ENCODE measurements at regions not wholly inside any gene's neighbourhood (a gene's known extent, or its start where the extent isn't known, plus 50 kb on each side); places are given as distances from the start of the nearest gene placed in this dataset.

DNA sequence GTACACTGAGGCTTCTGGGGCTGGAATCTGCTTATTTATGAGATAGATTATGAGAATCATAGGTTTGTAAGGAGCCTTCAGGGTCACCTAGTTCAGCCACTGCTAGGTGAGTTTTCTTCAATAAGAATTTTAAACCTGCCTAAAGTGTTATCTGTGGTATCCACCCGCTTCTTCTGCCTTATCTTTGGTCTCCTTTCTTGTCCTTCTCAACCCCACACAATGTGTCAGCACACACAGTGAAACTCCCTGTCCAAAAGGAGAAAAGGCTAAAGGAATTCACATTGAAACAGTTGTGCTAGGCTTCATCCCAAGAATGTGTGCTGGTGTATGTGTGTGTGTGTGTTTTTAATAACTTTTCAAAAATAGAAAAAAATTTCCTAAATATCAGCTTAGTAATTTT lies 259.3 kb upstream of the BTG1 start:
- Histone ChIP-seq H3K27ac (no peak overlapping the region), H3K9me3 (ENCODE audit: insufficient read depth, low read depth) (peaks cover 8% of the 10 kb centered on the region; the same call in 1 of the 2 replicates), H3K4me2 (no peak overlapping the region), H2AFZ (no peak overlapping the region), H3K9me2 (ENCODE audit: insufficient read depth) (no peaks in the 10 kb centered on the region), H3F3A (ENCODE audit: insufficient read depth, low read depth) (no peaks in the 10 kb centered on the region), H3K36me3 (ENCODE audit: low read depth) (no peaks in the 10 kb centered on the region), H4K20me1 (ENCODE audit: insufficient read depth) (no peaks in the 10 kb centered on the region), H3K4me3 (no peak overlapping the region), H3K27me3 (ENCODE audit: insufficient read depth, low read depth) (no peaks in the 10 kb centered on the region), H3K79me2 (ENCODE audit: low read depth) (no peaks in the 10 kb centered on the region), H3K4me1 (replicated peaks; ENCODE audit: insufficient read depth) (no peaks in the 10 kb centered on the region)
- BruUV-seq (replicated peaks), result no TSS peak
- DNase-seq, result no peak
- intact Hi-C loops (cut with micrococcal nuclease; ENCODE audit: unreplicated experiment), result loop anchor here (10.0 kb wide), 1 partner anchor 170 kb away; no protein-coding TSS in a partner anchor
- TF ChIP-seq, protein P1, sequence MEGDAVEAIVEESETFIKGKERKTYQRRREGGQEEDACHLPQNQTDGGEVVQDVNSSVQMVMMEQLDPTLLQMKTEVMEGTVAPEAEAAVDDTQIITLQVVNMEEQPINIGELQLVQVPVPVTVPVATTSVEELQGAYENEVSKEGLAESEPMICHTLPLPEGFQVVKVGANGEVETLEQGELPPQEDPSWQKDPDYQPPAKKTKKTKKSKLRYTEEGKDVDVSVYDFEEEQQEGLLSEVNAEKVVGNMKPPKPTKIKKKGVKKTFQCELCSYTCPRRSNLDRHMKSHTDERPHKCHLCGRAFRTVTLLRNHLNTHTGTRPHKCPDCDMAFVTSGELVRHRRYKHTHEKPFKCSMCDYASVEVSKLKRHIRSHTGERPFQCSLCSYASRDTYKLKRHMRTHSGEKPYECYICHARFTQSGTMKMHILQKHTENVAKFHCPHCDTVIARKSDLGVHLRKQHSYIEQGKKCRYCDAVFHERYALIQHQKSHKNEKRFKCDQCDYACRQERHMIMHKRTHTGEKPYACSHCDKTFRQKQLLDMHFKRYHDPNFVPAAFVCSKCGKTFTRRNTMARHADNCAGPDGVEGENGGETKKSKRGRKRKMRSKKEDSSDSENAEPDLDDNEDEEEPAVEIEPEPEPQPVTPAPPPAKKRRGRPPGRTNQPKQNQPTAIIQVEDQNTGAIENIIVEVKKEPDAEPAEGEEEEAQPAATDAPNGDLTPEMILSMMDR (conservative IDR thresholded peaks at IDR 0.05), result no peak
- TF ChIP-seq EZH2 (IDR thresholded peaks at IDR 0.05; ENCODE audit: low read depth), result no peak
- POLR2A ChIA-PET (ENCODE audit: unreplicated experiment), result no interaction called here
- CTCF ChIA-PET, result no interaction called here

DNA sequence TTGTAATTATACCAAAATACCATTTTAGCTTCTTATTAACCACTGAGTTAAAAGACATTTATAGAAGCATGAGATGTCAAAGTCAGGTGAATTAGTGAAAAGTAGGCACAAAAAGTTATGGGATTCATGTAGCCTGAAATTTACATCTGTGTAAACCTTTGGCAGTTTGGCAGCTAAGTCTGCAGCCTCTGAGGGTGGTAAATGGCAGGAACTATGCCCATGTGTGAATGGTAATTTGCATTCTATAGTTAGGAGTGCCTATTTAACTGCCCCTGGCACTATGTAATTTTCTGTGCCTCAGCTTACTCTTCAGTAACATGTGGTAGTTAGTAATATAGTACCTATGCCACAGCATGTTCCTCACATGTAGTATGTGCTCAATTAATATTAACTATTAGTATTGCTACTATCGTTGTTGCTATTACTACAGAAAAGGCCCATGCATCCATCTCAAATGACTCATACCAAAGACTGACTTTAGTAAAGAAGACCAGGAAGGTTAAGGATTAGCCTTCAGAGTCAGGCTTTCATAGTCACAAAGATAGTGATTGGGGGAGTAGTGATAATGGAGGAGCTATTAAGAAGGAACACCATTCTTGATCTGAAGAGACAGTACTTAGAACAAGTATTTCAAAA lies 258.7 kb upstream of the BTG1 start:
- Histone ChIP-seq H2AFZ (no peak overlapping the region), H3K4me2 (no peak overlapping the region), H3K9me2 (ENCODE audit: insufficient read depth) (no peaks in the 10 kb centered on the region), H3K79me2 (ENCODE audit: low read depth) (no peaks in the 10 kb centered on the region), H3K4me3 (no peak overlapping the region), H3F3A (ENCODE audit: insufficient read depth, low read depth) (no peaks in the 10 kb centered on the region), H3K27ac (no peak overlapping the region), H3K4me1 (replicated peaks; ENCODE audit: insufficient read depth) (no peaks in the 10 kb centered on the region), H4K20me1 (ENCODE audit: insufficient read depth) (no peaks in the 10 kb centered on the region), H3K9me3 (ENCODE audit: insufficient read depth, low read depth) (peaks cover 8% of the 10 kb centered on the region; the same call in 1 of the 2 replicates), H3K27me3 (ENCODE audit: insufficient read depth, low read depth) (no peaks in the 10 kb centered on the region), H3K36me3 (ENCODE audit: low read depth) (no peaks in the 10 kb centered on the region)
- no TSS peak for BruUV-seq (replicated peaks)
- TF ChIP-seq EZH2 (IDR thresholded peaks at IDR 0.05; ENCODE audit: low read depth), result no peak
- TF ChIP-seq, protein P1 (conservative IDR thresholded peaks at IDR 0.05), result no peak
- intact Hi-C loops (cut with micrococcal nuclease; ENCODE audit: unreplicated experiment), result loop anchor here (10.0 kb wide), 1 partner anchor 170 kb away; no protein-coding TSS in a partner anchor
- POLR2A ChIA-PET (ENCODE audit: unreplicated experiment), result no interaction called here
- CTCF ChIA-PET, result no interaction called here
- DNase-seq, result no peak

DNA sequence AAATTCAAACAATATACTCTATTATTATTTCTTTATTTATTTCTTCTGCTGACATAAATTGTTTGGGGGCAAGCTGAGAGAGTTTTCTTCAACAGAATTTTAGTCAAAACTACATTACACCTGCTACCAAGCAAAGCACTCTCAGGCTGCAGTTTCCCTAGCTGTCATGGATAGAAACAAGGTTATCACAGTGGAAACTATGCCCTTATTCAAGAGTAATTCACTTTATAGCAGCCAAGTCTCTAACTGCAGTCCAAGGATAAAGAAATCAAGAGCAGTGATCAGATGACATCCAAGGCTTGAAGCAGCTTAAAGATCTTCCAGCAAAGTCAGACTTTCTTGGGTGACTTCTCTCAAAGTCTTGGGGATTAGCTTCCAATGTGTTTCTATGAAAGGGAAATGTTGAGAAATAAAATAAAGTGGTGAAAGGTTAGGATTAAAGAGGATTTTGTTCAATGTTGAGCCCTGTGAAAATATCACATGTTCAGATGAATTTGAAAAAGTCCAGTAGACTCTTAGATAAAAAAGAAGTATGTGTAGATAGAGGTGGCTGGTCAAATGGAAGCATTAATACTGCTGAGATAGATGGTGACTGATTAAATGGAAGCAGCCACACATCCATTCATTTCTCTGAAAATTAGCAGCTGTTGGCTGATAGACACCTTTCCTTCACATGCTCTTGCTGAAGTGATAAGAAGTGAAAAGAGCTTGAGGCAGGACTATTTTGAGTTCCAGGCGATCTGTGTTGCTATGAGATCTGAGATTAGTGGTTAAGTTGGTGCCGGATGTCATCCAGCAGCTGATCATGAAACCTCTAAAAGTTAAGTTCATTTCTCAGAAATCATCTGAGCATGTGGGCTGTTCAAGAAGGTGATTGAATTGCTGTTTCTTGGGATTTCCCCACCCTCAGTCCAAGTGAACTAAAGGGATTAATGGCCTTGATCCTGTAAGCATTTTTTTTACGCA lies 257.8 kb upstream of the BTG1 start:
- Histone ChIP-seq H3K27me3 (ENCODE audit: insufficient read depth, low read depth) (no peaks in the 10 kb centered on the region), H3K79me2 (ENCODE audit: low read depth) (no peaks in the 10 kb centered on the region), H3F3A (ENCODE audit: insufficient read depth, low read depth) (no peaks in the 10 kb centered on the region), H3K36me3 (ENCODE audit: low read depth) (no peaks in the 10 kb centered on the region), H3K9me2 (ENCODE audit: insufficient read depth) (no peaks in the 10 kb centered on the region), H3K27ac (no peak overlapping the region), H2AFZ (no peak overlapping the region), H3K4me2 (no peak overlapping the region), H4K20me1 (ENCODE audit: insufficient read depth) (no peaks in the 10 kb centered on the region), H3K4me3 (no peak overlapping the region), H3K4me1 (replicated peaks; ENCODE audit: insufficient read depth) (no peaks in the 10 kb centered on the region), H3K9me3 (ENCODE audit: insufficient read depth, low read depth) (peaks cover 5% of the 10 kb centered on the region; the same call in 1 of the 2 replicates)
- no peak for DNase-seq
- POLR2A ChIA-PET (ENCODE audit: unreplicated experiment), result interaction anchor here (0.7 kb wide), 1 partner anchor 163 kb away, joined by 3 read pairs; no protein-coding TSS in a partner anchor
- intact Hi-C loops (cut with micrococcal nuclease; ENCODE audit: unreplicated experiment), result loop anchor here (10.0 kb wide), 1 partner anchor 171 kb away; no protein-coding TSS in a partner anchor
- TF ChIP-seq, protein P1 (conservative IDR thresholded peaks at IDR 0.05), result no peak
- TF ChIP-seq EZH2 (IDR thresholded peaks at IDR 0.05; ENCODE audit: low read depth), result no peak
- BruUV-seq (replicated peaks), result no TSS peak
- CTCF ChIA-PET, result no interaction called here
